HG03060 (cell line): ENCODE measurements at regions not wholly inside any gene's neighbourhood (a gene's known extent, or its start where the extent isn't known, plus 50 kb on each side); places are given as distances from the start of the nearest gene placed in this dataset.

Experiments used
- ATAC-seq: cut with Tn5 transposase; IDR thresholded peaks from one replicate; pipeline ENCODE4 v1.9.1; 2021; ENCODE audit warnings: low read depth, moderate number of reproducible peaks; ENCODE audit not compliant: unreplicated experiment

GRCh38 chr2:139217641-139218040 lies 437.5 kb upstream of the NXPH2 start:
- ATAC-seq = no peak

GRCh38 chr2:139216435-139216834 lies 436.2 kb upstream of the NXPH2 start:
- ATAC-seq = no peak

GRCh38 chr2:139214801-139215200 lies 434.6 kb upstream of the NXPH2 start:
- ATAC-seq = no peak

DNA sequence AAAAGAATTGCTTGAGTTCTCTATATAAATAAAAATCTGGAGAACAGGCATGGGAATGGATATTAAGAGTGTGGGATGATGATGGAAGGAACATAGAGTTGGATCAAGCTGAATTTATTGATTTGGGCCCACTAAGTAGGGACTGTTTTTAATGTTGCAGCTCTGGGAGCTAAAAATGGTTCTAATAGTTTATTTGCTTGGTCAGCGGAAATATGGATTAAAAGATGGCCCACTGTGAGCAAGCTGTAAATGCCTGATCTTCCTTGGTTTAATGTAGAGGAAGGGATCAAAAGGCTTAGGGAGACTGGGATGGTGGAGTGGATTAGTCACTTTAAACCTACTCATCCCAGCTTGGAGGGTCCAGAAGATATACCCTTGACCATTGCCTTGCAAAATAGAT lies 429.4 kb upstream of the NXPH2 start:
- no peak for ATAC-seq

DNA sequence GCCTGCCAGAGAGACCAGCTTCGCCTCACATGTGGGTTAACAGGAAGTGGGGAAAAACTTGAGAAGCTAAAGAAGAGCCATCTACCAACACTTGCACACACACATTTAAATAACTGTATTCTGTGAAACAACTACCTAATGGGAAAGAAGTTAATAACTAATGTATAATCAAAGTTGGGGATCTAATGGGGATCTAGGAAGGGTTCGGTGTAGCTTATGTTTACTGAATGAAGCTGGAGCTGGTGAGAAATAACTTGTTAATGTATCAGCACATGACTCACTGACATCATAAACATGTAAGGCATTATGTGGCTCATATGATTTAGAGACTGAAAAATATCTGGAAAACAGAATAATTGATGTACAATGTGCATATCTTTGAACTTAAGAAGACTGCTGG lies 421.3 kb upstream of the NXPH2 start:
- no peak for ATAC-seq

DNA sequence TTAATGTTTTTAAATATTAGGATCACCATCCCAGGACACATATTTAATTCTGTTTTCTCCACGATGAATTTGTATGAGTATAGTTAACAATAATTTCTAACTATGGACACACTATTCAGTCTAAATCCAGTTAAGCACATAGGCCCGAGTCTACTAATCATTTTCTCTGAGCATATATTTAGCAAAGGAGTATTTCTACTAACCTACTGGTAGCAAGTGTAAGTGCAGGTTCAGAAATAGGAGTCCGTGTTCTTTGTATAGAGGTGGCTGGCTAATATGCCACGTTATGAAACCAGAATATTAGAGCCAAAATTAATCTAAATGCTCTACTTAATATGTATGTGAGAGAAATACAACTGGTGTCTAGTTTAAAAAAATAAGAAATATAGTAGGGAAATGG lies 416.6 kb upstream of the NXPH2 start:
- ATAC-seq = no peak

DNA sequence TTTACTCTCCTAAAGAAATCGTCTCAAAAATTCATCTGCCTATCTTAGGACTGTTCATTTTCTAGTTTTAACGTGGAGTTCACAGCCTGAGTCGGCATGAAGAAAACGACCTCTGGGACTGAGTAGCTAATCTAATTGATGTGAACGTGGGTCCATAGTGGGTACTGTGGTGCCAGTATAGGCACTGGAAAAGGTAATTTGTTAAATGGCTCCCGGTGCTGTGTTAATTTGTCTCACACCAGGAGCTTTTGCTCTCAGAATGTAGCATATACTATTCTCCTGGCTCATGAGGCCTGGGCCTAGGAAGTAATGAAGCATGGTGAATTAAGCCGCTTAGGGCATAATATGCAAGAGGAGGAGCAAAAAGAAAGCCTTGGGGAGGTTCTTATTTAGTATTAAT lies 414.4 kb upstream of the NXPH2 start:
- ATAC-seq = no peak

GRCh38 chr2:139177041-139177440 lies 396.9 kb upstream of the NXPH2 start:
- no peak for ATAC-seq

DNA sequence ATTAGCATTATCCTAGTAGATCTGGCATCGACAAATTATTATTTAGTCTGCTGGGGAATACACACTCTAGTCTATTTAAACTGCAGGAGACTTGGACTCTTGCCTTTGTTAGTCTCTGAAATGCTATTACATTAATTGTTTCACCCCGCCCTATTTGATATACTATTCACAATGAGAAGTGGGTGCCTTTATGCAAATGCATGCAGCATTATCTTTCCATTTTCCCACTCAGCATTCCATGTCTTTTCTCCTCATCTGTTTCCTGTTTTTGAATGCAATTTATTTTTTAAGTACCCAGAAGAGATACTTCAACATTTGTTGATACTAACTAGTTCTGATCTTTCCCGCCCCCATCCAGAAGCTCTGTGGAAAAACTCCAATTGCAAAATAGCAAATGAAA lies 395.3 kb upstream of the NXPH2 start:
- no peak for ATAC-seq

GRCh38 chr2:139170406-139170805 lies 390.2 kb upstream of the NXPH2 start:
- ATAC-seq = no peak

- ATAC-seq = no peak
Observed at GRCh38 chr2:139165601-139166000, 385.4 kb upstream of the NXPH2 start.

DNA sequence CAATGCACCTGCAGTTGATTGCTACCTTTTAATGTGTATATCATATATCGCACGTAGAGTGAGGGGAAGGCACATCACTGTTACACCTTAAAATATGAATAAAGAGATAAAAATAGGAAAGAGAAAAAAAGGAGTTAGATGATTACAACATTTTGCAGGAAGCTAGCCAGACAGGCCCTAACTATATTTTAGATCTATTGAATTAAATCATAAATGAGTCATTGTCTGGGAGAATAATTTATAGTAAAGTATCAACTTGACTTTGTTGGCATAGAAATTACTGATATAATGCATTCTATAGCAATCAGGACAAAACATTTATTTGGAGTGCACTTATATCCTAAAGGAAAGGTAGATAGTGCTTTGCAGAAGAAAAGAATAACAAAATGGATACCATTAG lies 384.9 kb upstream of the NXPH2 start:
- ATAC-seq = no peak

DNA sequence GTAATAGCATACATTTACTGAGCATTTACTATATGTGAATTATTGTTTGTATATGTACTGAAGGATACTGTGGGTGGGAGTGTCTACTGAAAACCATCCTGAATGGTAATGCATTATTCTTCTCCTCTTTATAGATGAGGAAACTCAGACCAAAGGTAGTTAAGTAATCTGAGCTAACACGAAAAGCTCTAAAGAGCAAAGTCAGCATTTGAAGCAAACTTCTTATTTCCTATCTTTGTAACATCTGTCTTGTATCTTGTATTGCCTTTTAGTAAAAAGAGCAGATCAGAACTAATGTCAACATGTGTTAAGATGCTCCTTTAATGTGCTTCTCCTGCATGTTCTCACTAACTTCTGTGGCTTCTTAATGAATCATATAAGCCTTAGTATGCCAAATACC lies 382.8 kb upstream of the NXPH2 start:
- ATAC-seq = no peak

DNA sequence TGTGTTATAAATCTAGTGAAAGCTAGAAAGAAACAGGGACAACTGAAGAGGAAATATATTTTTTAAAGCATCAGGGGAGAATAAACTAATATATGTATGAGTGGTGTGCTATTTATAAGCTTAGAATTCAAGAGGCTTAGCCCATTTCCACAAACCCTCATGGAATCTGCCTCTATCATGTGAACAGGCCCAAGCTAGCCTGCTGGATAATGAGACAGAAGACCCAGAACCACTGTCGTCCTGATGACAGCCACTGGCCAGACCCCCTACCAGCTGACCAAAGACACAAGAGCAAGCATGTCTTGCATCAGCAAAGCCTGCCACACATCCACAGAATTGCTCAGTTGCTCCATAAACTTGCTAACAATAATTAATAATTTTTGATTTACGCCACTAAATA lies 382.3 kb upstream of the NXPH2 start:
- ATAC-seq = no peak

GRCh38 chr2:139160836-139161235 lies 380.6 kb upstream of the NXPH2 start:
- ATAC-seq = no peak

- ATAC-seq = no peak
Observed at GRCh38 chr2:139159177-139159576, 379.0 kb upstream of the NXPH2 start.

- no peak for ATAC-seq
Observed at GRCh38 chr2:139156730-139157129, 376.5 kb upstream of the NXPH2 start.

- no peak for ATAC-seq
Observed at GRCh38 chr2:139155991-139156390, 375.8 kb upstream of the NXPH2 start.

DNA sequence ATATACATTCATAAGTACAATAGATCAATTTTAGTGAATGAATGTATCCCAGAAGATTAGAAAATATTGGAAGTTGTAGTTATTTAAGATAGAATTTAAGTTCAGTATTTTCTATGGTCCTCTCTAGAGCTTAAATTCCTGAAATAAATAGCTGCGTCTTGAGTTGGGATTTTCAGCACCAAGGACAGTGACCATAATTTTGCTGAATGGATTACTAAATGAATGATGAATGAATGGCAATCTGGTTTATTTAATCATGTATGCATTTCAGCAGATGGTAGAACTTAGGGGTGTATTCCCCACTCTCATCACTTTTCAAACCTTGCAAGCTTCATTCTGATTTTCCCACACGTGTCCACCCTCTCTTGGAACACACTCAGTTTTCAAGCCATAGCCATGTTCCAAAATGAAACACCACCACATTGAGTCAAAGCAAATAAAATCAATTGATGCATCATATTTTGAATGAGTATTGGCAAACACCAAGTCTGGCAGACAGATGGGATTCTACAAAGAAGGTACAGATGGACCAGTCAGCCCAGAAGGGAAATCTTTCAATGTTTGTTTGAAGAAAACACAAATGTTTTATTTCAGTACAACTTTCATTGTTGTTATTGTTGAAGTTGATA lies 362.2 kb upstream of the NXPH2 start:
- ATAC-seq = no peak

DNA sequence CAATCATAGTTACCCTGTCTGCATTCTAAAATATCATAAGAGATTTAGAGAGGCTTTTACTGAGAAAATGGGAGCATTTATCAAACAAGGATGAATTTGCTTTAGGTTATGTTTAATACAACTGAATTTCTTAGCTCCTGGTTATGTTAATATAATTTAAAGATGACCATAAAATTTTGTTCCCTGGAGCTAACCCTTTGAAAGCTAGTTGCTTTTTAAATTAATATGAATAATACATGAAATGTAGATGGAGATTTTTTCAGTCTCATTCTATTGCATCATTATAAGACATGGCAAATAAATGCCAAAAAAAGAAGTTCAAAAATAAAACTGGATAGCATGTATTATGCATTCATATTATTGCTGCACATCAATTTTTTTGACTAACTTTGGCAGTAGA lies 344.1 kb upstream of the NXPH2 start:
- no peak for ATAC-seq

GRCh38 chr2:139123795-139124194 lies 343.6 kb upstream of the NXPH2 start:
- no peak for ATAC-seq

DNA sequence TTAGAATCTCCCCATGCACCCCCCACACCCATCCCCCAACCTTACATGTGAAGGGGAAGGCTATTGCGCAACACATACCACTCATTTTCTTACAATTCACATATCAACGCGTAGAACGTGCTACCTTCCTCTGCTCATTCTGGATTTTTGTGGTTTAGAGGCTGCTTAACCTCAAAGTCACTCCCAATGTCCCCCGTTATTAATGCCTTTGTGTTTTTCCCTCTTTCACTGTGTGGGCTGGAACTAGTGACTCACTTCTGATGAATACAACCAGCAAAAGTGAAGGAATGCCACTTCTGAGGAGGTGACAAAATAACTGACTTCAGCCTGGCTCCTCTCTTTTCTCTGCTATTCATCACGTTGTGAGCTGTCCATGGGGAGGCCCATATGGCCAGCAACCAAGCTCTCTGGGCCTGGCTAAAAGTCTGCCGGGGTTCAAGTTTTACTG lies 342.5 kb upstream of the NXPH2 start:
- no peak for ATAC-seq

- no peak for ATAC-seq
Observed at GRCh38 chr2:139099721-139100120, 319.5 kb upstream of the NXPH2 start.
